Parathyroid adenoma (tissue), 2 donors: ENCODE measurements at regions not wholly inside any gene's neighbourhood (a gene's known extent, or its start where the extent isn't known, plus 50 kb on each side); places are given as distances from the start of the nearest gene placed in this dataset.
"Not testable (repeated sequence)": the region's sequence is repeated elsewhere in the genome, so short reads cannot be mapped to it uniquely, and the experiment has no call there.

Source experiments
- H2AFZ ChIP-seq: fragments of 300-600 bp; sonication (generic); one replicate; pipeline ENCODE4 v1.7.0; 2017; ENCODE audit warnings: antibody characterized with exemption, mild to moderate bottlenecking
- H3K27ac ChIP-seq: fragments of 300-600 bp; sonication (generic); one replicate; pipeline ENCODE4 v1.7.0; 2017
- H3K27me3 ChIP-seq: fragments of 300-600 bp; sonication (generic); one replicate; pipeline ENCODE4 v1.7.0; 2017; ENCODE audit warnings: low read length; ENCODE audit not compliant: control insufficient read depth, insufficient read depth
- H3K36me3 ChIP-seq: fragments of 300-600 bp; sonication (generic); one replicate; pipeline ENCODE4 v1.7.0; 2017; ENCODE audit warnings: low read length; ENCODE audit not compliant: control insufficient read depth, insufficient read depth
- H3K4me1 ChIP-seq: fragments of 300-600 bp; sonication (generic); one replicate; pipeline ENCODE4 v1.7.0; 2017; ENCODE audit warnings: control low read depth
- H3K4me2 ChIP-seq: fragments of 300-600 bp; sonication (generic); one replicate; pipeline ENCODE4 v1.7.0; 2017; ENCODE audit warnings: low read length
- H3K4me3 ChIP-seq: fragments of 300-600 bp; sonication (generic); one replicate; pipeline ENCODE4 v1.7.0; 2017; ENCODE audit warnings: low read depth, low read length
- H3K79me2 ChIP-seq: fragments of 300-600 bp; sonication (generic); one replicate; pipeline ENCODE4 v1.7.0; 2017; ENCODE audit warnings: control low read depth
- H3K9ac ChIP-seq: fragments of 300-600 bp; sonication (generic); one replicate; pipeline ENCODE4 v1.7.0; 2017; ENCODE audit warnings: mild to moderate bottlenecking
- H3K9me3 ChIP-seq: fragments of 300-600 bp; sonication (generic); one replicate; pipeline ENCODE4 v1.7.0; 2017; ENCODE audit warnings: low read length; ENCODE audit not compliant: control insufficient read depth
- TF ChIP-seq, protein P1 (sequence below): fragments of 300-600 bp; sonication (generic); IDR thresholded peaks from one replicate; pipeline ENCODE4 v1.7.0; 2017; ENCODE audit warnings: antibody characterized with exemption, mild to moderate bottlenecking
- donor health status: primary hyperparathyroidism.

- no peaks in the 10 kb centered on the region for H3K79me2 ChIP-seq
- H3K4me3 ChIP-seq: no peak overlapping the region
- no peak overlapping the region for H3K9ac ChIP-seq
- no peaks in the 10 kb centered on the region for H3K36me3 ChIP-seq
- H3K4me1 ChIP-seq: no peaks in the 10 kb centered on the region
- H3K27me3 ChIP-seq: no peaks in the 10 kb centered on the region
- no peaks in the 10 kb centered on the region for H3K9me3 ChIP-seq
- TF ChIP-seq, protein P1, sequence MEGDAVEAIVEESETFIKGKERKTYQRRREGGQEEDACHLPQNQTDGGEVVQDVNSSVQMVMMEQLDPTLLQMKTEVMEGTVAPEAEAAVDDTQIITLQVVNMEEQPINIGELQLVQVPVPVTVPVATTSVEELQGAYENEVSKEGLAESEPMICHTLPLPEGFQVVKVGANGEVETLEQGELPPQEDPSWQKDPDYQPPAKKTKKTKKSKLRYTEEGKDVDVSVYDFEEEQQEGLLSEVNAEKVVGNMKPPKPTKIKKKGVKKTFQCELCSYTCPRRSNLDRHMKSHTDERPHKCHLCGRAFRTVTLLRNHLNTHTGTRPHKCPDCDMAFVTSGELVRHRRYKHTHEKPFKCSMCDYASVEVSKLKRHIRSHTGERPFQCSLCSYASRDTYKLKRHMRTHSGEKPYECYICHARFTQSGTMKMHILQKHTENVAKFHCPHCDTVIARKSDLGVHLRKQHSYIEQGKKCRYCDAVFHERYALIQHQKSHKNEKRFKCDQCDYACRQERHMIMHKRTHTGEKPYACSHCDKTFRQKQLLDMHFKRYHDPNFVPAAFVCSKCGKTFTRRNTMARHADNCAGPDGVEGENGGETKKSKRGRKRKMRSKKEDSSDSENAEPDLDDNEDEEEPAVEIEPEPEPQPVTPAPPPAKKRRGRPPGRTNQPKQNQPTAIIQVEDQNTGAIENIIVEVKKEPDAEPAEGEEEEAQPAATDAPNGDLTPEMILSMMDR: no peak
- no peak overlapping the region for H3K27ac ChIP-seq
- no peak overlapping the region for H2AFZ ChIP-seq
- H3K4me2 ChIP-seq: no peak overlapping the region
These were observed 133.6 kb upstream of the MYT1L start for GRCh38 chr2:2464643-2465042.

DNA sequence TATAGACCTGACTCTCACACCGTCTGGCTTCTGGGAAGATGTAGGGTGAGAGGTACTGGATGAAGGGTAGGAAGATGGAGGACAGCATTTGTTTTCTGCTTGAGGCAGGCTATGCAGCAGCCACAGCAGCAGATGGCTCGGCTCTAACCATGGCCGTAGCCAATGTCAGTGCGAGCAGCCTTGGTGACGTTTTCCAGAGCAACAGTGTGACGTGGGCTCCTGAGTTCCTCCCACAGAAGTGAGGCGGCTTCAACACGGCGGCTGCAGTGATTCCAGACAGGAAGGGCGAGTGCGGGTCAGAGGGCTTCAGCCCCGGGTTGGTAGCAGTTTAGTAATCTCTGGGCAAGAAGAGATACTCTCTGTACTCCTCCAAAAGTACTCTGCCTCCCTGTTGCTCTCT is 133.0 kb upstream of the MYT1L start:
- Histone ChIP-seq H3K27ac (no peak overlapping the region), H3K27me3 (no peaks in the 10 kb centered on the region), H3K4me1 (no peaks in the 10 kb centered on the region), H3K4me2 (no peak overlapping the region), H3K36me3 (no peaks in the 10 kb centered on the region), H3K4me3 (no peak overlapping the region), H3K79me2 (no peaks in the 10 kb centered on the region), H3K9me3 (no peaks in the 10 kb centered on the region), H2AFZ (no peak overlapping the region), H3K9ac (no peak overlapping the region)
- TF ChIP-seq, protein P1: no peak

DNA sequence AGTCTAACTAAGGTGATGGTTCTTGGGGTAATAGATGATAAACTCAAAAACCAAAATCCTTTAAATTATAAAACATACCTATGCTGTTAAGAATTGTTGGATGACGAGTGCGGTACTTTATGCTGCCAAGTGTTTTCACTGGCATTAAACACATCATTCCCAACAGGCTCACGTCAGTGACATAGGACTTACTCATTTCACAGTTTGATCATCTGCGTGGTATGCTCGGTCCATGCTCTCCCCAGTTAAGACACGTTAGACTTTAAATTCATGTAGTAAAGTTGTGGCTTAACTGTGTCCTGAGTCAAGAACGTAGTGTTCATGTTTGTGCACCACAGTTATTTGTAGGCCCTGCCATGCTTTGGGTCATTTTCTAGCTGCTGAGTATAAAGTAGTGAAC is 125.6 kb upstream of the MYT1L start:
- no peak overlapping the region for H3K27ac ChIP-seq
- no peaks in the 10 kb centered on the region for H3K4me1 ChIP-seq
- no peaks in the 10 kb centered on the region for H3K27me3 ChIP-seq
- no peaks in the 10 kb centered on the region for H3K9me3 ChIP-seq
- no peak overlapping the region for H3K4me2 ChIP-seq
- H3K36me3 ChIP-seq: no peaks in the 10 kb centered on the region
- TF ChIP-seq, protein P1: no peak
- H3K4me3 ChIP-seq: no peak overlapping the region
- no peaks in the 10 kb centered on the region for H3K79me2 ChIP-seq
- H2AFZ ChIP-seq: no peak overlapping the region
- no peak overlapping the region for H3K9ac ChIP-seq

DNA sequence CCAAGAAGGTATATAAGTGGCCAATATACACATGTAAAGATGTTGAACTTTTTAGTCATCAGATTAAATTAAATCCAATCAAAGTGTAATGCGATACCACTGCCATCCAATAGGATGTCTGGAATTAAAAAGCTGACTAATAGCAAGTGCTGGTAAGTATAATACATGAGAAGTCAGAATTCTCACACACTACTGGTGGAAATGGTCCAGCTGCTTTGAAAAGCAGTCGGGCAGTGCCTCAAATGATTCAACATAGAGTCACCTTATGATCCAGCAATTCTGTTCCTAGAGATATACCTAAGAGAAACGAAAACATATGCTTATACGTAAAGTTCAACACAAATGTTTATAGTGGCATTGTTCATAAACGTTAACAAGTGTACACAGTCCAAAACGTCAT is 124.1 kb upstream of the MYT1L start:
- H2AFZ ChIP-seq: no peak overlapping the region
- no peak overlapping the region for H3K27ac ChIP-seq
- no peaks in the 10 kb centered on the region for H3K36me3 ChIP-seq
- H3K4me3 ChIP-seq: no peak overlapping the region
- TF ChIP-seq, protein P1: no peak
- no peak overlapping the region for H3K4me2 ChIP-seq
- H3K9me3 ChIP-seq: no peaks in the 10 kb centered on the region
- no peaks in the 10 kb centered on the region for H3K79me2 ChIP-seq
- no peaks in the 10 kb centered on the region for H3K27me3 ChIP-seq
- no peaks in the 10 kb centered on the region for H3K4me1 ChIP-seq
- H3K9ac ChIP-seq: no peak overlapping the region

DNA sequence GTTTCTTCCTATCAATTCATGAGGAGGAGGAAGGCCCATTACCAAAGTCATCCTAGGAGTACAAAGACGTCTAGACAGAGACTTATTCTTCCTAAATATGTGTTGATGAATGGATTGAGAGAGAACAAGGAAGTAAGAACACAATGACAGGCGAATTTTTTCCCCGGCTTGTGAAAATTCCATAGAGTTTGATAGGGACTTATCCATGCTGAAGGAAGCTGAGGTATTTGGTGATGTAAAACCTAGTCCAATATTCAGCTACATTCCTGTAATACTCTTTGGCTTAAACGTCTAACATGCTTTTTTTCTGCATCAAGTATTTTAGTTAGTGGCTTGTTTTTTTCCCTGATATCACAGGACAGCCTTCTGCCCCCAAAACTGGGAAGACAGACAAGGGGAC is 121.9 kb upstream of the MYT1L start:
- TF ChIP-seq, protein P1: no peak
- H3K4me3 ChIP-seq: no peak overlapping the region
- H2AFZ ChIP-seq: no peak overlapping the region

DNA sequence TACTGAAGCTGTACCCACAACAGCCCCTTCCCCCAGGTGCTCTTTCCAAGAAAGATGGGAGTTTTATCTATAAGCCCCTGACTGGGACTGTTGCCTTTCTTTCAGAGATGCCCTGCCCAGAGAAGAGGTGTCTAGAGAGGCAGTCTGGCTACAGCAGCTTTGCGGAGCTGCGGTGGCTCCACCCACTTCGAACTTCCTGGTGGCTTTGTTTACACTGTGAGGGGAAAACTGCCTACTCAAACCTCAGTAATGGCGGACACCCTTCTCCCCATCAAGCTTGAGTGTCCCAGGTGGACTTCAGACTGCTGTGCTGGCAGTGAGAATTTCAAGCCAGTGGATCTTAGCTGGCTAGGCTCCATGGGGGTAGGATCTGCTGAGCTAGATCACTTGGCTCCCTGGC is 120.2 kb upstream of the MYT1L start:
- not testable (repeated sequence) for H3K4me1 ChIP-seq, H3K4me2 ChIP-seq, H3K9ac ChIP-seq, H3K27me3 ChIP-seq, H3K9me3 ChIP-seq, H3K79me2 ChIP-seq, H3K27ac ChIP-seq, H3K36me3 ChIP-seq, H2AFZ ChIP-seq, H3K4me3 ChIP-seq

More for the DNA sequence above, 121.9 kb upstream of the MYT1L start:
- Histone ChIP-seq H3K27ac (no peak overlapping the region), H3K9ac (no peak overlapping the region), H3K4me2 (no peak overlapping the region), H3K4me1 (no peaks in the 10 kb centered on the region), H3K79me2 (no peaks in the 10 kb centered on the region), H3K9me3 (no peaks in the 10 kb centered on the region), H3K27me3 (no peaks in the 10 kb centered on the region), H3K36me3 (no peaks in the 10 kb centered on the region)
